GM23248 (cell line): ENCODE measurements at regions not wholly inside any gene's neighbourhood (a gene's known extent, or its start where the extent isn't known, plus 50 kb on each side); places are given as distances from the start of the nearest gene placed in this dataset.
A peak's percentile ranks its signal among the peaks of the same experiment; 100 is the strongest.

Experiments used
- DNase-seq: peaks from one replicate; pipeline ENCODE4 v3.0.0-alpha.2; 2015
- H2AFZ ChIP-seq: fragments of 200-600 bp; sonication (generic); 2 replicates; pipeline ENCODE4 v1.6.1; 2016; ENCODE audit warnings: antibody characterized with exemption
- H3F3A ChIP-seq: fragments of 200-600 bp; sonication (generic); 2 replicates; pipeline ENCODE4 v1.6.1; 2016; ENCODE audit warnings: mild to moderate bottlenecking, antibody characterized with exemption, mixed run types; ENCODE audit not compliant: insufficient read depth
- H3K27ac ChIP-seq: fragments of 200-600 bp; sonication (generic); 2 replicates; pipeline ENCODE4 v1.5.1; 2016; ENCODE audit warnings: mild to moderate bottlenecking
- H3K27me3 ChIP-seq: fragments of 200-600 bp; sonication (generic); replicated peaks from 2 replicates; pipeline ENCODE4 v1.6.1; 2016; ENCODE audit warnings: mild to moderate bottlenecking; ENCODE audit not compliant: insufficient read depth
- H3K36me3 ChIP-seq: fragments of 200-600 bp; sonication (generic); 2 replicates; pipeline ENCODE4 v1.6.1; 2016; ENCODE audit warnings: low read depth, mild to moderate bottlenecking
- H3K4me1 ChIP-seq: fragments of 200-600 bp; sonication (generic); 2 replicates; pipeline ENCODE4 v1.6.1; 2016; ENCODE audit warnings: mild to moderate bottlenecking; ENCODE audit not compliant: insufficient read depth
- H3K4me2 ChIP-seq: fragments of 200-600 bp; sonication (generic); one replicate; pipeline ENCODE4 v1.6.1; 2016; ENCODE audit warnings: mild to moderate bottlenecking; ENCODE audit not compliant: unreplicated experiment
- H3K4me3 ChIP-seq: fragments of 200-600 bp; sonication (generic); 2 replicates; pipeline ENCODE4 v1.5.1; 2016; ENCODE audit warnings: mild to moderate bottlenecking
- H3K79me2 ChIP-seq: fragments of 200-600 bp; sonication (generic); 2 replicates; pipeline ENCODE4 v1.6.1; 2016; ENCODE audit warnings: mild to moderate bottlenecking; ENCODE audit not compliant: insufficient read depth
- H3K9ac ChIP-seq: fragments of 200-600 bp; sonication (generic); 2 replicates; pipeline ENCODE4 v1.6.1; 2016; ENCODE audit warnings: mild to moderate bottlenecking
- H3K9me2 ChIP-seq: fragments of 200-600 bp; sonication (generic); 2 replicates; pipeline ENCODE4 v1.6.1; 2016; ENCODE audit warnings: mixed run types, mild to moderate bottlenecking, moderate library complexity; ENCODE audit not compliant: insufficient read depth
- H3K9me3 ChIP-seq: fragments of 200-600 bp; sonication (generic); one replicate; pipeline ENCODE4 v1.6.1; 2017; ENCODE audit warnings: low read depth
- H4K20me1 ChIP-seq: fragments of 200-600 bp; sonication (generic); 2 replicates; pipeline ENCODE4 v1.6.0; 2016; ENCODE audit not compliant: insufficient read depth
- EZH2 ChIP-seq: fragments of 200-600 bp; sonication (generic); IDR thresholded peaks from 2 replicates; pipeline ENCODE4 v1.6.1; 2018; ENCODE audit warnings: antibody characterized with exemption, mild to moderate bottlenecking; ENCODE audit not compliant: insufficient read depth, poor library complexity, severe bottlenecking
- EZH2phosphoT487 ChIP-seq: fragments of 200-600 bp; sonication (generic); IDR thresholded peaks from 2 replicates; pipeline ENCODE4 v1.6.1; 2018; ENCODE audit warnings: antibody characterized with exemption, moderate library complexity, mild to moderate bottlenecking, low read depth; ENCODE audit not compliant: insufficient read depth
- WGBS, 2 experiments: methylation state at CpG; one replicate each; pipeline ENCODE4 v1.1.6; 2015 to 2017; ENCODE audit warnings: low lambda C conversion rate in 2 of 2, low coverage in 1 of 2; ENCODE audit errors: missing lambda C conversion rate in 2 of 2; 5-methylcytosine and 5-hydroxymethylcytosine counted together
- in situ Hi-C: fragments of 300-500 bp; cut with MboI; formaldehyde crosslinking; loops from 2 replicates; pipeline ENCODE4 v1.15.0; 2020

GRCh38 chr2:195486987-195487644 is 169.9 kb upstream of the SLC39A10 start:
- 48% methylated on average over 1 of the region's 1 CpG for WGBS, 2 experiments
- no peaks in the 10 kb centered on the region for H3K9me3 ChIP-seq
- no peaks in the 10 kb centered on the region for H3K79me2 ChIP-seq
- peak; percentile 68 for DNase-seq
- in situ Hi-C loops, result no loop called here
- H3K27ac ChIP-seq, result no peak overlapping the region; the same call in 1 of the 2 replicates
- H3K4me1 ChIP-seq, result peaks cover 17% of the 10 kb centered on the region
- no peaks in the 10 kb centered on the region for H3F3A ChIP-seq
- TF ChIP-seq EZH2phosphoT487 (no peak), EZH2 (no peak)
- H3K4me2 ChIP-seq, result peak overlapping the region; percentile 55
- H4K20me1 ChIP-seq, result no peaks in the 10 kb centered on the region
- H2AFZ ChIP-seq, result no peak overlapping the region
- no peak overlapping the region for H3K4me3 ChIP-seq
- H3K9me2 ChIP-seq, result no peaks in the 10 kb centered on the region
- no peak overlapping the region for H3K9ac ChIP-seq
- H3K36me3 ChIP-seq, result no peaks in the 10 kb centered on the region
- H3K27me3 ChIP-seq, result no peaks in the 10 kb centered on the region

GRCh38 chr2:195486520-195486919 is 170.5 kb upstream of the SLC39A10 start:
- H3K9ac ChIP-seq, result no peak overlapping the region
- DNase-seq, result no peak
- H3K27ac ChIP-seq, result no peak overlapping the region; the same call in 1 of the 2 replicates

GRCh38 chr2:195482010-195482409 is 175.0 kb upstream of the SLC39A10 start:
- TF ChIP-seq EZH2phosphoT487, result no peak
- no peak for TF ChIP-seq EZH2
- no peaks in the 10 kb centered on the region for H4K20me1 ChIP-seq
- H3K27ac ChIP-seq, result no peak overlapping the region
- DNase-seq, result peak; percentile 6
- H2AFZ ChIP-seq, result peak overlapping the region; percentile 46
- no peaks in the 10 kb centered on the region for H3K27me3 ChIP-seq
- in situ Hi-C loops, result no loop called here
- H3K9me2 ChIP-seq, result no peaks in the 10 kb centered on the region
- peaks cover 13% of the 10 kb centered on the region for H3F3A ChIP-seq
- no peaks in the 10 kb centered on the region for H3K79me2 ChIP-seq
- no peaks in the 10 kb centered on the region for H3K9me3 ChIP-seq
- no peak overlapping the region for H3K4me2 ChIP-seq
- H3K36me3 ChIP-seq, result no peaks in the 10 kb centered on the region
- peaks cover 17% of the 10 kb centered on the region for H3K4me1 ChIP-seq
- no peak overlapping the region for H3K4me3 ChIP-seq
- no peak overlapping the region for H3K9ac ChIP-seq
- 14 to 26% methylated on average over 1 of the region's 1 CpG for WGBS, 2 experiments

More at GRCh38 chr2:195486520-195486919, 170.5 kb upstream of the SLC39A10 start:
- Histone ChIP-seq H2AFZ (no peak overlapping the region), H3K79me2 (no peaks in the 10 kb centered on the region), H3K36me3 (no peaks in the 10 kb centered on the region), H3F3A (no peaks in the 10 kb centered on the region; the same call in 1 of the 2 replicates), H3K4me1 (peaks cover 23% of the 10 kb centered on the region), H3K9me2 (no peaks in the 10 kb centered on the region), H3K27me3 (no peaks in the 10 kb centered on the region), H3K4me3 (no peak overlapping the region), H4K20me1 (no peaks in the 10 kb centered on the region), H3K9me3 (no peaks in the 10 kb centered on the region), H3K4me2 (peak overlapping the region; percentile 55)
- in situ Hi-C loops, result no loop called here
- WGBS, 2 experiments, result 25 to 34% methylated on average over 2 of the region's 2 CpGs
- TF ChIP-seq EZH2phosphoT487, result no peak
- TF ChIP-seq EZH2, result no peak

- in situ Hi-C loops, result no loop called here
- H3K4me1 ChIP-seq, result 0 out of 2 replicates have a peak, but pooled peaks cover 8% of the 10 kb centered on the region
- H3K9ac ChIP-seq, result no peak overlapping the region
- no peaks in the 10 kb centered on the region for H3K79me2 ChIP-seq
- no peaks in the 10 kb centered on the region for H3K27me3 ChIP-seq
- no peak overlapping the region for H3K27ac ChIP-seq
- no peaks in the 10 kb centered on the region for H3K36me3 ChIP-seq
- H2AFZ ChIP-seq, result no peak overlapping the region
- no peak overlapping the region for H3K4me2 ChIP-seq
- H3K9me3 ChIP-seq, result no peaks in the 10 kb centered on the region
- no peak for TF ChIP-seq EZH2phosphoT487
- TF ChIP-seq EZH2, result no peak
- DNase-seq, result no peak
- peaks cover 14% of the 10 kb centered on the region for H3F3A ChIP-seq
- H3K4me3 ChIP-seq, result no peak overlapping the region
- no peaks in the 10 kb centered on the region for H3K9me2 ChIP-seq
- H4K20me1 ChIP-seq, result no peaks in the 10 kb centered on the region
These were observed 176.9 kb upstream of the SLC39A10 start for GRCh38 chr2:195480121-195480520.
